ENCODE measurements at regions not wholly inside any gene's neighbourhood (a gene's known extent, or its start where the extent isn't known, plus 50 kb on each side); places are given as distances from the start of the nearest gene placed in this dataset.

- WGBS (ENCODE audit: extremely low coverage, insufficient read length, low lambda C conversion rate): no CpG with 5 or more reads among the region's 8 CpGs
Measured at GRCh38 chr2:18503376-18504228, 56.9 kb downstream of the RDH14 start.

More at GRCh38 chr2:18503376-18504228, 56.9 kb downstream of the RDH14 start:
- Histone ChIP-seq H3K23ac (ENCODE audit: insufficient read length, low read depth, low read length) (no peak overlapping the region), H2AK5ac (ENCODE audit: insufficient read length, low read length) (no peak overlapping the region), H3T11ph (ENCODE audit: low read length) (no peak overlapping the region), H3K23me2 (ENCODE audit: insufficient read length, low read depth, low read length, poor library complexity, severe bottlenecking) (no peaks in the 10 kb centered on the region), H3K9me3 (ENCODE audit: control insufficient read depth, low read depth, low read length) (no peaks in the 10 kb centered on the region), H3K27me3 (ENCODE audit: insufficient read depth, low read length) (no peaks in the 10 kb centered on the region), H2AFZ (ENCODE audit: low read length) (no peak overlapping the region), H2BK120ac (ENCODE audit: low read depth, low read length, poor library complexity, severe bottlenecking) (no peak overlapping the region), H2BK12ac (ENCODE audit: insufficient read length, low read depth, low read length) (no peak overlapping the region), H4K8ac (replicated peaks; ENCODE audit: insufficient read length, low read depth, low read length) (no peak overlapping the region), H3K18ac (ENCODE audit: insufficient read length, low read depth, low read length) (no peak overlapping the region), H4K91ac (ENCODE audit: insufficient read length, low read depth, low read length) (no peak overlapping the region), H2BK15ac (ENCODE audit: low read depth, low read length) (no peak overlapping the region), H4K20me1 (ENCODE audit: control insufficient read depth, insufficient read depth, insufficient read length) (no peaks in the 10 kb centered on the region), H3K4me2 (ENCODE audit: insufficient read depth, insufficient read length, low read length) (no peak overlapping the region), H2BK5ac (ENCODE audit: insufficient read length, low read length) (no peak overlapping the region), H3K14ac (ENCODE audit: insufficient read depth, low read length) (no peak overlapping the region), H3K4me1 (ENCODE audit: insufficient read depth, low read length) (no peaks in the 10 kb centered on the region), H3K56ac (ENCODE audit: insufficient read length, low read depth, low read length) (no peak overlapping the region), H3K4ac (ENCODE audit: low read depth, low read length) (no peak overlapping the region), H4K5ac (ENCODE audit: insufficient read length, low read depth, low read length) (no peak overlapping the region), H2BK20ac (ENCODE audit: low read depth, low read length, poor library complexity, severe bottlenecking) (no peak overlapping the region), H3K9ac (ENCODE audit: extremely low read depth, insufficient read length, low read length) (no peak overlapping the region), H3K79me2 (ENCODE audit: insufficient read depth, low read length) (no peaks in the 10 kb centered on the region), H3K27ac (ENCODE audit: insufficient read length, low read depth, low read length) (no peak overlapping the region), H3K79me1 (ENCODE audit: insufficient read depth, low read depth, low read length, poor library complexity, severe bottlenecking) (no peaks in the 10 kb centered on the region)
- no peaks in the 10 kb centered on the region for H3K36me3 Mint-ChIP-seq (ENCODE audit: insufficient read depth in 1 of 3, low read depth in 3 of 3)
- H3K4me3 Mint-ChIP-seq: no peak overlapping the region
- H3K27ac Mint-ChIP-seq: no peak overlapping the region
- DNase-seq: no peak
- no peaks in the 10 kb centered on the region for H3K9me3 Mint-ChIP-seq
- H3K4me1 Mint-ChIP-seq: no peaks in the 10 kb centered on the region
- TF ChIP-seq CTCF (conservative IDR thresholded peaks at IDR 0.05): no peak
- H3K27me3 Mint-ChIP-seq (ENCODE audit: low read depth): peaks cover 3% of the 10 kb centered on the region
